H1 (cell line): ENCODE measurements at regions not wholly inside any gene's neighbourhood (a gene's known extent, or its start where the extent isn't known, plus 50 kb on each side); places are given as distances from the start of the nearest gene placed in this dataset.

Experiments used
- CTCF ChIA-PET: fragments of 300-600 bp; sonication (Branson Sonifier 250); formaldehyde crosslinking; loops from one replicate; lab custom pipeline; 2021; ENCODE audit not compliant: partially characterized antibody; lab: Charles Lee
- POLR2A ChIA-PET: fragments of 300-600 bp; sonication (Branson Sonifier 250); formaldehyde crosslinking; loops from one replicate; lab custom pipeline; 2021; ENCODE audit warnings: inconsistent platforms; ENCODE audit not compliant: partially characterized antibody; lab: Charles Lee
- DNase-seq, 2 experiments: peaks; one replicate each; pipeline versions ENCODE4 v3.0.0 to v3.0.0-alpha.2; 2010 to 2022; ENCODE audit warnings: low spot score in 2 of 2, low read depth in 1 of 2, mixed read lengths in 1 of 2
- FAIRE-seq: peaks from 2 replicates; lab custom pipeline; 2011; peaks lifted over from hg19 to GRCh38; lab: Jason Lieb, UNC
- H2AFZ ChIP-seq: 2 replicates; pipeline ENCODE4 v1.8.1; 2012; ENCODE audit warnings: low read length, inconsistent platforms
- H2AK5ac ChIP-seq: 2 replicates; pipeline ENCODE4 v1.6.1; 2013; ENCODE audit warnings: low read depth, low read length
- H2BK120ac ChIP-seq: replicated peaks from 2 replicates; pipeline ENCODE3; 2013; ENCODE audit warnings: low read depth, low read length, inconsistent platforms
- H2BK12ac ChIP-seq: 2 replicates; pipeline ENCODE4 v1.6.1; 2013; ENCODE audit warnings: low read depth, low read length
- H2BK15ac ChIP-seq: 2 replicates; pipeline ENCODE4 v1.6.1; 2013; ENCODE audit warnings: low read length
- H2BK20ac ChIP-seq: 2 replicates; pipeline ENCODE4 v1.6.1; 2013; ENCODE audit warnings: low read length
- H2BK5ac ChIP-seq: 2 replicates; pipeline ENCODE4 v1.6.1; 2013; ENCODE audit warnings: low read depth, low read length
- H3K14ac ChIP-seq: 2 replicates; pipeline ENCODE4 v1.6.1; 2013; ENCODE audit warnings: inconsistent platforms; ENCODE audit not compliant: insufficient read length
- H3K18ac ChIP-seq: 2 replicates; pipeline ENCODE4 v1.6.1; 2013; ENCODE audit warnings: low read length; ENCODE audit errors: extremely low read depth
- H3K23ac ChIP-seq: 2 replicates; pipeline ENCODE4 v1.6.1; 2013; ENCODE audit warnings: inconsistent platforms; ENCODE audit not compliant: insufficient read length
- H3K23me2 ChIP-seq: 2 replicates; pipeline ENCODE4 v1.6.1; 2013; ENCODE audit warnings: low read depth, low read length
- H3K27ac ChIP-seq: 2 replicates; pipeline ENCODE4 v1.6.1; 2011; ENCODE audit warnings: low read depth, low read length, inconsistent platforms
- H3K27me3 ChIP-seq, 4 experiments: replicated peaks in 1 of 4; 1 replicate in 1 of 4; 2 replicates in 3 of 4; pipeline versions ENCODE4 v1.6.1 to v1.8.1; 2011 to 2013; ENCODE audit warnings: low read length in 3 of 4, mild to moderate bottlenecking in 3 of 4, inconsistent platforms in 2 of 4, mixed read lengths in 2 of 4, moderate library complexity in 1 of 4; ENCODE audit not compliant: control insufficient read depth in 3 of 4, insufficient read depth in 3 of 4; ENCODE audit errors: extremely low read depth in 1 of 4
- H3K36me3 ChIP-seq, 4 experiments: 2 replicates each; pipeline versions ENCODE4 v1.6.1 to v1.8.1; 2011 to 2013; ENCODE audit warnings: mild to moderate bottlenecking in 4 of 4, low read length in 3 of 4, moderate library complexity in 2 of 4, control low read depth in 1 of 4, inconsistent platforms in 1 of 4; ENCODE audit not compliant: insufficient read depth in 4 of 4, control insufficient read depth in 2 of 4
- H3K4ac ChIP-seq: replicated peaks from 2 replicates; pipeline ENCODE3; 2013; ENCODE audit warnings: low read length, low read depth, mixed read lengths, inconsistent platforms; ENCODE audit not compliant: insufficient read length
- H3K4me1 ChIP-seq, 4 experiments: replicated peaks in 1 of 4; 1 replicate in 1 of 4; 2 replicates in 3 of 4; pipeline versions ENCODE4 v1.6.1 to v1.8.1; 2011 to 2013; ENCODE audit warnings: low read length in 3 of 4, inconsistent platforms in 2 of 4, mixed read lengths in 1 of 4; ENCODE audit not compliant: insufficient read depth in 4 of 4, control insufficient read depth in 3 of 4
- H3K4me2 ChIP-seq, 2 experiments: 2 replicates each; pipeline versions ENCODE4 v1.6.1 to v1.8.1; 2011 to 2013; ENCODE audit warnings: low read depth in 2 of 2, low read length in 2 of 2, control low read depth in 1 of 2, inconsistent platforms in 1 of 2, mild to moderate bottlenecking in 1 of 2; ENCODE audit not compliant: insufficient read depth in 1 of 2
- H3K4me3 ChIP-seq, 4 experiments: fragments of 200-600, 300-600 bp in 1 of 4; sonication (generic), shearing (Covaris generic), sonication (Bioruptor Twin) in 1 of 4; 2 replicates each; pipeline versions ENCODE4 v1.5.1 to v1.8.1; 2011 to 2016; ENCODE audit warnings: low read length in 4 of 4, low read depth in 3 of 4, control low read depth in 2 of 4, inconsistent platforms in 2 of 4, mild to moderate bottlenecking in 2 of 4, mixed read lengths in 1 of 4, moderate library complexity in 1 of 4; ENCODE audit not compliant: insufficient read depth in 2 of 4; ENCODE audit errors: extremely low read depth in 1 of 4
- H3K56ac ChIP-seq: replicated peaks from 2 replicates; pipeline ENCODE3; 2013; ENCODE audit warnings: low read depth, mild to moderate bottlenecking, mixed read lengths, low read length, inconsistent platforms; ENCODE audit not compliant: insufficient read length
- H3K79me1 ChIP-seq: 2 replicates; pipeline ENCODE4 v1.6.1; 2013; ENCODE audit warnings: low read depth, low read length, control low read depth
- H3K79me2 ChIP-seq, 2 experiments: 2 replicates each; pipeline versions ENCODE4 v1.6.1 to v1.8.1; 2012 to 2013; ENCODE audit warnings: low read length in 2 of 2, mild to moderate bottlenecking in 2 of 2, inconsistent platforms in 1 of 2; ENCODE audit not compliant: insufficient read depth in 2 of 2, control insufficient read depth in 1 of 2
- H3K9ac ChIP-seq, 4 experiments: replicated peaks in 1 of 4; 1 replicate in 1 of 4; 2 replicates in 3 of 4; pipeline versions ENCODE4 v1.6.1 to v1.8.1; 2011 to 2013; ENCODE audit warnings: low read depth in 3 of 4, low read length in 3 of 4, control low read depth in 2 of 4, mild to moderate bottlenecking in 2 of 4, moderate library complexity in 2 of 4, inconsistent platforms in 1 of 4; ENCODE audit errors: extremely low read depth in 1 of 4
- H3K9me3 ChIP-seq, 2 experiments: 2 replicates each; pipeline versions ENCODE4 v1.6.1 to v1.8.1; 2012 to 2013; ENCODE audit warnings: mild to moderate bottlenecking in 2 of 2, moderate library complexity in 2 of 2, control low read depth in 1 of 2, inconsistent platforms in 1 of 2, low read depth in 1 of 2, low read length in 1 of 2, mixed read lengths in 1 of 2; ENCODE audit not compliant: insufficient read depth in 2 of 2
- H4K20me1 ChIP-seq, 2 experiments: replicated peaks in 1 of 2; 2 replicates each; pipeline versions ENCODE3 to v1.8.1; 2011 to 2013; ENCODE audit warnings: inconsistent platforms in 2 of 2, low read length in 2 of 2, mild to moderate bottlenecking in 1 of 2; ENCODE audit not compliant: insufficient read depth in 2 of 2, control insufficient read depth in 1 of 2
- H4K5ac ChIP-seq: 2 replicates; pipeline ENCODE4 v1.6.1; 2013; ENCODE audit warnings: low read length, low read depth, mixed read lengths, inconsistent platforms; ENCODE audit not compliant: insufficient read length
- H4K8ac ChIP-seq: 2 replicates; pipeline ENCODE4 v1.8.0; 2013; ENCODE audit warnings: mild to moderate bottlenecking, moderate library complexity, low read length, inconsistent platforms; ENCODE audit not compliant: insufficient read depth; ENCODE audit errors: extremely low read depth
- H4K91ac ChIP-seq: replicated peaks from 2 replicates; pipeline ENCODE3; 2013; ENCODE audit warnings: low read length, mixed read lengths, inconsistent platforms; ENCODE audit not compliant: insufficient read length
- BRCA1 ChIP-seq: IDR thresholded peaks from 2 replicates; pipeline ENCODE4 v1.6.1; 2012; ENCODE audit warnings: low read depth, low read length, improper control_type of control experiment
- WGBS, 2 experiments: shearing (Covaris generic) in 1 of 2; methylation state at CpG; one replicate each; pipeline versions ENCODE4 v1.1.6 to v1.1.7; 2013 to 2015; ENCODE audit warnings: low lambda C conversion rate in 2 of 2, mixed read lengths in 2 of 2, inconsistent platforms in 1 of 2, low coverage in 1 of 2, missing lambda C conversion rate in 1 of 2; ENCODE audit not compliant: insufficient replicate concordance in 2 of 2, insufficient coverage in 1 of 2, insufficient read length in 1 of 2; ENCODE audit errors: extremely low coverage in 1 of 2, missing lambda C conversion rate in 1 of 2; 5-methylcytosine and 5-hydroxymethylcytosine counted together

- Histone ChIP-seq H3K56ac (no peak overlapping the region), H2BK20ac (no peak overlapping the region), H3K4me2 (no peak overlapping the region), H3K36me3 (no peaks in the 10 kb centered on the region), H2AK5ac (no peak overlapping the region), H3K23ac (no peak overlapping the region), H4K91ac (no peak overlapping the region), H3K9me3 (peaks cover 0 to 2% of the 10 kb centered on the region in 2 experiments; a peak in 1 of 4 replicates), H2BK12ac (no peak overlapping the region), H4K20me1 (no peaks in the 10 kb centered on the region), H2BK15ac (no peak overlapping the region), H3K27me3 (no peaks in the 10 kb centered on the region), H3K14ac (no peak overlapping the region), H3K23me2 (no peaks in the 10 kb centered on the region), H3K27ac (no peak overlapping the region), H2AFZ (no peak overlapping the region), H3K79me1 (no peaks in the 10 kb centered on the region), H2BK120ac (no peak overlapping the region), H3K18ac (no peak overlapping the region), H3K79me2 (no peaks in the 10 kb centered on the region), H3K4ac (no peak overlapping the region), H3K4me1 (no peaks in the 10 kb centered on the region), H4K5ac (no peak overlapping the region), H2BK5ac (no peak overlapping the region), H4K8ac (no peak overlapping the region), H3K9ac (no peak overlapping the region), H3K4me3 (no peak overlapping the region)
- ChIA-PET POLR2A (no interaction called here), CTCF (interaction anchor here (1.0 kb wide), 1 partner anchor 16 kb away, joined by 3 read pairs; no protein-coding TSS in a partner anchor)
- FAIRE-seq = no peak
- no peak for DNase-seq
- 88% methylated on average over 5 of the region's 5 CpGs; no CpG with 5 or more reads in 1 of the 2 experiments for WGBS, 2 experiments
- no peak for TF ChIP-seq BRCA1
Measured at GRCh38 chr15:31845791-31846190, 184.5 kb upstream of the CHRNA7 start.
